Ascending aorta (tissue), 2 donors: ENCODE measurements at regions not wholly inside any gene's neighbourhood (a gene's known extent, or its start where the extent isn't known, plus 50 kb on each side); places are given as distances from the start of the nearest gene placed in this dataset.

Experiments used
- DNase-seq, 2 donors: peaks; one replicate each; pipeline ENCODE4 v3.0.0-alpha.2; 2019; ENCODE audit warnings: low spot score in 2 of 2
- H3K27ac ChIP-seq, 2 donors: fragments of 200-600 bp; sonication (generic); one replicate each; pipeline ENCODE4 v1.5.1; 2016 to 2017; ENCODE audit warnings: mild to moderate bottlenecking in 1 of 2
- H3K27me3 ChIP-seq: fragments of 200-600 bp; sonication (generic); one replicate; pipeline ENCODE4 v1.5.1; 2017
- H3K36me3 ChIP-seq, 2 donors: fragments of 200-600 bp; sonication (generic); one replicate each; pipeline ENCODE4 v1.5.1; 2016
- H3K4me1 ChIP-seq, 2 donors: fragments of 200-600 bp; sonication (generic); one replicate each; pipeline ENCODE4 v1.5.1; 2016 to 2017; ENCODE audit warnings: mild to moderate bottlenecking in 1 of 2
- H3K4me3 ChIP-seq, 2 donors: fragments of 200-600 bp; sonication (generic); one replicate each; pipeline ENCODE4 v1.5.1; 2016 to 2017; ENCODE audit warnings: mild to moderate bottlenecking in 1 of 2
- H3K9me3 ChIP-seq, 2 donors: fragments of 200-600 bp; sonication (generic); one replicate each; pipeline ENCODE4 v1.5.1; 2016
- intact Hi-C: fragments of 100-400 bp; cut with DNase I; formaldehyde crosslinking; loops from one replicate; pipeline ENCODE4 v1.15.1; 2023
- TF ChIP-seq, protein P1 (sequence below), 3 experiments: fragments of 200-600 bp in 2 of 3; fragments of 450-650 bp in 1 of 3; sonication (generic) in 2 of 3; IDR thresholded peaks; one replicate each; pipeline ENCODE4 v1.5.1; 2016 to 2019; ENCODE audit warnings: antibody characterized with exemption in 3 of 3, mild to moderate bottlenecking in 1 of 3, moderate library complexity in 1 of 3

DNA sequence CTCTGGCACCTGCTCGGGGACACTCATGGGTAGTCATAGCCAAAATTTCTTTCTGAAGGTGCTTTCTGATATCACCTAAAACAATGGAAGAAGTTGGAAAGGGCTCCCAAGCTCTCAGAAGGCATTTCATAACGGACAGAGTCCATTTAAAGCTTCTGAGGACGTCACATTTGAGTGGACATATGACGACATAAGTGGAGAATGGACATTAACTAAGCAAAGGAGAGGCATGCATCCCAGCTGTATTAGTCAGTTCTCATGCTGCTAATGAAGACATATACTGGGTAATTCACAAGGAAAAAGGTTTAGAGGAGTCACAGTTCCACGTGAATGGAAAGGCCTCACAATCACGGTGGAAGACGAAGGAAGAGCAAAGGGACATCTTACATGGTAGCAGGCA, 260.2 kb upstream of the DYNLRB2 start:
- Histone ChIP-seq H3K36me3 (no peaks in the 10 kb centered on the region), H3K27me3 (no peaks in the 10 kb centered on the region), H3K27ac (no peak overlapping the region), H3K4me3 (no peak overlapping the region), H3K9me3 (no peaks in the 10 kb centered on the region), H3K4me1 (peaks cover 0 to 3% of the 10 kb centered on the region in 2 donors)
- DNase-seq: no peak
- intact Hi-C loops: no loop called here
- TF ChIP-seq, protein P1, sequence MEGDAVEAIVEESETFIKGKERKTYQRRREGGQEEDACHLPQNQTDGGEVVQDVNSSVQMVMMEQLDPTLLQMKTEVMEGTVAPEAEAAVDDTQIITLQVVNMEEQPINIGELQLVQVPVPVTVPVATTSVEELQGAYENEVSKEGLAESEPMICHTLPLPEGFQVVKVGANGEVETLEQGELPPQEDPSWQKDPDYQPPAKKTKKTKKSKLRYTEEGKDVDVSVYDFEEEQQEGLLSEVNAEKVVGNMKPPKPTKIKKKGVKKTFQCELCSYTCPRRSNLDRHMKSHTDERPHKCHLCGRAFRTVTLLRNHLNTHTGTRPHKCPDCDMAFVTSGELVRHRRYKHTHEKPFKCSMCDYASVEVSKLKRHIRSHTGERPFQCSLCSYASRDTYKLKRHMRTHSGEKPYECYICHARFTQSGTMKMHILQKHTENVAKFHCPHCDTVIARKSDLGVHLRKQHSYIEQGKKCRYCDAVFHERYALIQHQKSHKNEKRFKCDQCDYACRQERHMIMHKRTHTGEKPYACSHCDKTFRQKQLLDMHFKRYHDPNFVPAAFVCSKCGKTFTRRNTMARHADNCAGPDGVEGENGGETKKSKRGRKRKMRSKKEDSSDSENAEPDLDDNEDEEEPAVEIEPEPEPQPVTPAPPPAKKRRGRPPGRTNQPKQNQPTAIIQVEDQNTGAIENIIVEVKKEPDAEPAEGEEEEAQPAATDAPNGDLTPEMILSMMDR (IDR thresholded peaks at IDR 0.05): no peak

DNA sequence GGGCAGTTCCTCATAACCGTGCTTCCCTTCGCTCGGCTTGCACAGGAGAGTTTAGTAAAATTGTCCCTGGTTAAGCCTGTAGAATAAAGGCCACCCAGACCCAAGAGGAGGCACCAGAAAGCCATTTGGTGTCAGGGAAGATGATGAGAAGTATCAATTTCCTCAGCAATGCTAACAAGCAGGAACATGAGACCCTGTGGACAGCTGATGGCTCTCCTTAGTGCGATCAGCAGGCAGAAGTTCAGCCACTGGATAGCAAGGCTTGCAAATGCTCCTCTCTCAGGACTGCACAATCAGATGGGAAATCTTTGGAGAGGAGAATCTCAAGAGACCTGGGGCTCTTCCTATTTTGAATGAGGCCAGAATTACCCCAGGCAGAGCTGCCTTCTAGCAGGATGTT, 261.1 kb upstream of the DYNLRB2 start:
- DNase-seq: no peak
- Histone ChIP-seq H3K4me3 (no peak overlapping the region), H3K9me3 (no peaks in the 10 kb centered on the region), H3K27me3 (no peaks in the 10 kb centered on the region), H3K27ac (no peak overlapping the region), H3K4me1 (peaks cover 0 to under 1% of the 10 kb centered on the region in 2 donors), H3K36me3 (no peaks in the 10 kb centered on the region)
- intact Hi-C loops: no loop called here
- TF ChIP-seq, protein P1 (IDR thresholded peaks at IDR 0.05): no peak

DNA sequence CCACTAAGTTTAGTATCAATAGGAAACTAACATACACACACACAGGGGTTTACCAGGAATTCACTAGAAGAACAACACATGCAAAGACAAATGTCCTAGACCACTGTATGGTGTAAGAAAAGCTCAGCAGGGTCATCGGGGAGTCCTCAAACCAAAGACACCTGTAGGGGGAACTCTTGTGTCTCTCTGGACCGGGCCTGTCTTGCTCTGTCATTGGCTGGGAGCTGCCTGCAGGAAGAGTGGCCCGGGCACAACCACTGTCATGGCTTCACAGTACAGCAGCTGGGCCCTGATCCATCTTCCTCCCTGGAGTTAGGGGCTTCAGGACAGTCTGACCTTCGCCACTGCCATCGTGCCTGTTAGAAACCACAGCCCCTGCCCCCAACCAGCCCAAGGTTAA, 263.6 kb upstream of the DYNLRB2 start:
- no peak for DNase-seq
- no peak overlapping the region for H3K27ac ChIP-seq
- no peaks in the 10 kb centered on the region for H3K27me3 ChIP-seq
- no peak overlapping the region for H3K4me3 ChIP-seq
- H3K36me3 ChIP-seq: no peaks in the 10 kb centered on the region
- no peaks in the 10 kb centered on the region for H3K9me3 ChIP-seq
- TF ChIP-seq, protein P1 (IDR thresholded peaks at IDR 0.05): no peak
- H3K4me1 ChIP-seq: no peaks in the 10 kb centered on the region
- intact Hi-C loops: no loop called here

DNA sequence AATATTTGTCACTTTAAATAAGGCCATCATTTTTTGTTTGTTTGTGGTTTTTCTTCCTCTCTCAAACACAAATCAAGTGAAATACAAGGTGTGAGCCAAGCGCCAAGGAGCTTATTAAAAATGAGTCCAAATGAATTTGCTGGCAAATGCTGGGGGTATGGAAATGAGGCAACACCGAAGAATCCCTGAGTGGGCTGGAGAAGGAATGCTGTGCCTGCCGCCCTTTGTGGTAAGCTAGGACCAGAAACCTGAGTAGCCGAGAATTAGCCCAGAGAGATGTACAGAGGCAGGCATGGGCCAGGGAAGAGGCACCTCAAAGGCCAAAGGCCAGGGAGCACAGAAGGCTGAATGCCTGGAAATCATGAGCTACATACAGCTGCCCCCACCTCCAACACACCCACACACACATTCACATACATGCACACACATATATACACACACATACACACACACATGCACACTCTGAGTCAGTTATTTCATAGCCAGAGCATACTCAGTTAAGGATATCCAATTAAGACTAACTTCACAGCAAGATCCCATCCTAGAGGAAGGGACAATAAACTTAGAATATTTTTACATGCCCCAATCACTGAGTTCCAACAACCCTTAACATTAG, 266.1 kb upstream of the DYNLRB2 start:
- H3K27ac ChIP-seq: no peak overlapping the region
- intact Hi-C loops: no loop called here
- H3K4me3 ChIP-seq: no peak overlapping the region

DNA sequence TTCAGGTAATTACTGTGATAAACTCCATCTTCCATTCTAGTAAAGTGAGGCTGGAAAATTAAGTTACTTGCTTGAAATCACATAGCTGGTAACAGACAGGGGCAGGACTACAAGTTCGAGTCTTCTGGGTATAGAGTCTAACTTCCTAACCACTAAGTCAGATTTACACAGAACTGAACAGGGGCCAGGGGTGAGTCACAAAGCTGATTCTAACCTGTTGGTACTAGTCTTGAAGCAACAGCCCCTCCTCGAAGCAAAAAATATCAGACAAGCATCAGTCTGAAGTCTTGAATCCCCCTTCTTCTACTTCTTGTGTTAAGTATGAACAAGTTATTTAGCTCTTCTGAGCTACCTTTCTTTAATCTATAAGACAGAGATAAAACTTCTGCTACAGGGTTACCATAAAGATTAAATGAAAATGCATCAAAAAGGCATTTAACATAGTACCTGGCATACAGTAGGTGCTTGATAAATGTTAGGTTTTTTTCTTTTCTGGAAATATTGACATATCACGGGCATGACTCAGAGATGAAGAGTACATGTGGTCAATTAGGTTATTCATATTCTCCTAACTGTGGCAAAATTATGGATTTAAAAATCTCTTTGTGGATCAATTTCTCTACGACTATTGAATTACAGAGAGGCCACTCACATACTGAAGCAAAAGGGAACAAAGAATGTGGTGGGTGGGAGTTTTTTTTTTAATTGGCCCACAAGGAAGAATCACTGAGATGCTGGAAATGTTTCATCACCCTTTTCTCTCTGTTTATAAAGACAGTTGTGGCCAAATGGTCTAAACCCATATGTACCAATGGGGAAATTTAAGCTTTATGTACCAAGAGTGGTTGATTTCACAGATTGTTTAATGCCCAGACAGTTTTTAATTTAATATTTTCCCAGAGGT, 266.9 kb upstream of the DYNLRB2 start:
- no peaks in the 10 kb centered on the region for H3K4me1 ChIP-seq
- no peaks in the 10 kb centered on the region for H3K36me3 ChIP-seq
- TF ChIP-seq, protein P1 (IDR thresholded peaks at IDR 0.05): no peak
- H3K27ac ChIP-seq: no peak overlapping the region
- DNase-seq: no peak
- H3K9me3 ChIP-seq: no peaks in the 10 kb centered on the region
- intact Hi-C loops: no loop called here
- no peaks in the 10 kb centered on the region for H3K27me3 ChIP-seq
- H3K4me3 ChIP-seq: no peak overlapping the region

More for the DNA sequence above, 266.1 kb upstream of the DYNLRB2 start:
- Histone ChIP-seq H3K27me3 (no peaks in the 10 kb centered on the region), H3K36me3 (no peaks in the 10 kb centered on the region), H3K4me1 (no peaks in the 10 kb centered on the region), H3K9me3 (no peaks in the 10 kb centered on the region)
- DNase-seq: no peak
- TF ChIP-seq, protein P1 (IDR thresholded peaks at IDR 0.05): no peak
